ENCODE measurements at regions not wholly inside any gene's neighbourhood (a gene's known extent, or its start where the extent isn't known, plus 50 kb on each side); places are given as distances from the start of the nearest gene placed in this dataset.

DNA sequence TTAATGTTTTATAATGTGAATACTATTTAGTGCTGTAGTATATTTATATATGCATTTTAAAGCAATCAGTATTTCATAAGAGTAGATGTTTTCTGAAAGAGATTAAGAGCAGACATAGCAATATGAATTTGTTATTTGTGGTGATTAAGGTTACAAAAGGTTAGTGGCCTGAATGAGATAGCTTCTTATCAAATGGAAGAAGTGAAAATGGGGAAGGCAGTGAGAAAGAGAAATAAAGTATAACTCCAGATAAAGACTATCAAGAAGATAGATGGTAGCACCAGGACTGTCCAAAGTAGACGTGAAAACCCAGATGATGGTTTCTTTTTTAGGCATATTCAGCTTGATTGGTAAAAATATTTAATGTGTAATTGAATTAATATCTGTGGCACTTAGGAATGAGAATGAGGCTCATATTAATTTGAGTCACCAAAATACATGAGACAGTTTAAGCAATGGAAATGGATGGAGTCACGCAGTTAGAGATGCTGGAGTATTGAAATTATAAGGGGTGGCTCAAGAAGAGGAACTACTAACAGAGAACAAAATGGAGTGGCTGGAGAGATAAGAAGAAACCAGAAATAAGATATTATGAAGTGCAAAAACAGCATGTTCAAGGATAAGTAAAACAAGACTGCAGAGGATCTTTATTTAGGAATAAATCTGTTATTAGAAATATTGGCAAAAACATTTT lies 288.0 kb upstream of the SEMA3C start:
- TF ChIP-seq EZH2phosphoT487 (IDR thresholded peaks at IDR 0.05; ENCODE audit: insufficient read depth, low read depth) (no peak), EZH2 (IDR thresholded peaks at IDR 0.05; ENCODE audit: insufficient read depth, poor library complexity, severe bottlenecking) (no peak)
- Histone ChIP-seq H3K9me3 (ENCODE audit: low read depth) (no peaks in the 10 kb centered on the region), H3K9me2 (ENCODE audit: insufficient read depth) (no peaks in the 10 kb centered on the region), H4K20me1 (ENCODE audit: insufficient read depth) (no peaks in the 10 kb centered on the region), H3K9ac (no peak overlapping the region), H3K79me2 (ENCODE audit: insufficient read depth) (no peaks in the 10 kb centered on the region), H3K27me3 (replicated peaks; ENCODE audit: insufficient read depth) (no peaks in the 10 kb centered on the region), H3K27ac (no peak overlapping the region), H3K4me2 (ENCODE audit: unreplicated experiment) (no peak overlapping the region), H3K4me3 (no peak overlapping the region), H3K4me1 (ENCODE audit: insufficient read depth) (peaks cover 35% of the 10 kb centered on the region), H3K36me3 (ENCODE audit: low read depth) (no peaks in the 10 kb centered on the region), H3F3A (ENCODE audit: insufficient read depth) (peaks cover 24% of the 10 kb centered on the region), H2AFZ (no peak overlapping the region)
- WGBS, 2 experiments (ENCODE audit: low coverage in 1 of 2, low lambda C conversion rate in 2 of 2, missing lambda C conversion rate in 2 of 2): 100% methylated on average over 2 of the region's 2 CpGs
- DNase-seq: no peak
- in situ Hi-C loops (cut with MboI): no loop called here

GRCh38 chr7:81206217-81206616 lies 287.4 kb upstream of the SEMA3C start:
- H3F3A ChIP-seq (ENCODE audit: insufficient read depth): peaks cover 20% of the 10 kb centered on the region
- TF ChIP-seq EZH2 (IDR thresholded peaks at IDR 0.05; ENCODE audit: insufficient read depth, poor library complexity, severe bottlenecking): no peak
- no peak for TF ChIP-seq EZH2phosphoT487 (IDR thresholded peaks at IDR 0.05; ENCODE audit: insufficient read depth, low read depth)
- peaks cover 29% of the 10 kb centered on the region for H3K4me1 ChIP-seq (ENCODE audit: insufficient read depth)
- in situ Hi-C loops (cut with MboI): no loop called here
- H3K9me3 ChIP-seq (ENCODE audit: low read depth): no peaks in the 10 kb centered on the region
- H3K36me3 ChIP-seq (ENCODE audit: low read depth): no peaks in the 10 kb centered on the region
- DNase-seq: no peak
- no peak overlapping the region for H3K4me2 ChIP-seq (ENCODE audit: unreplicated experiment)
- H3K4me3 ChIP-seq: no peak overlapping the region
- H3K27ac ChIP-seq: no peak overlapping the region
- no peaks in the 10 kb centered on the region for H3K79me2 ChIP-seq (ENCODE audit: insufficient read depth)
- H3K27me3 ChIP-seq (replicated peaks; ENCODE audit: insufficient read depth): no peaks in the 10 kb centered on the region
- WGBS, 2 experiments (ENCODE audit: low coverage in 1 of 2, low lambda C conversion rate in 2 of 2, missing lambda C conversion rate in 2 of 2): 91 to 95% methylated on average over 3 of the region's 3 CpGs
- H3K9me2 ChIP-seq (ENCODE audit: insufficient read depth): no peaks in the 10 kb centered on the region
- H2AFZ ChIP-seq: no peak overlapping the region
- H4K20me1 ChIP-seq (ENCODE audit: insufficient read depth): no peaks in the 10 kb centered on the region
- H3K9ac ChIP-seq: no peak overlapping the region

DNA sequence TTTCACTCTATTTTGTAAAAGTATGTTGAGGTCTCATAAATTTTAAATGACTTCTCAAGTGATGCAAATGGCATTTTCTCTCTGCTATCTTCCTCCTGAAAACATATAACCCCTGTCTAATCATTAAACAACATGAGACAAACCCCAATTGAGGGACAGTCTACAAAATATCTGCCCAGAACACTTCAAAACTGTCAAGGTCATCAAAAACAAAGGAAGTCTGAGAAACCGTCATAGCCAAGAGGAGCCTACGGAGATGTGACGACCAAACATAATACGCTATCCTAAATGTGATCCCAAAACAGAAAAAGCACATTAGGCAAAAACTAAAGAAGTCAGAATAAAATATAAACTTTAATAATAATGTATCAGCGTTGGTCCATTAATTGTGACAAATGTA lies 282.3 kb upstream of the SEMA3C start:
- TF ChIP-seq EZH2phosphoT487 (IDR thresholded peaks at IDR 0.05; ENCODE audit: insufficient read depth, low read depth) (no peak), EZH2 (IDR thresholded peaks at IDR 0.05; ENCODE audit: insufficient read depth, poor library complexity, severe bottlenecking) (no peak)
- H3K9me2 ChIP-seq (ENCODE audit: insufficient read depth): peaks cover 6% of the 10 kb centered on the region; the same call in 1 of the 2 replicates
- 95 to 99% methylated on average over 5 of the region's 5 CpGs for WGBS, 2 experiments (ENCODE audit: low coverage in 1 of 2, low lambda C conversion rate in 2 of 2, missing lambda C conversion rate in 2 of 2)
- no peaks in the 10 kb centered on the region for H3K36me3 ChIP-seq (ENCODE audit: low read depth)
- H3K79me2 ChIP-seq (ENCODE audit: insufficient read depth): no peaks in the 10 kb centered on the region
- no peaks in the 10 kb centered on the region for H3K4me1 ChIP-seq (ENCODE audit: insufficient read depth)
- H3F3A ChIP-seq (ENCODE audit: insufficient read depth): no peaks in the 10 kb centered on the region
- no peak overlapping the region for H3K27ac ChIP-seq
- H3K9ac ChIP-seq: no peak overlapping the region
- in situ Hi-C loops (cut with MboI): no loop called here
- no peaks in the 10 kb centered on the region for H3K27me3 ChIP-seq (replicated peaks; ENCODE audit: insufficient read depth)
- no peak for DNase-seq
- H4K20me1 ChIP-seq (ENCODE audit: insufficient read depth): no peaks in the 10 kb centered on the region
- H3K4me3 ChIP-seq: no peak overlapping the region
- no peaks in the 10 kb centered on the region for H3K9me3 ChIP-seq (ENCODE audit: low read depth)
- no peak overlapping the region for H3K4me2 ChIP-seq (ENCODE audit: unreplicated experiment)
- H2AFZ ChIP-seq: no peak overlapping the region

- DNase-seq: no peak
- no peaks in the 10 kb centered on the region for H3K79me2 ChIP-seq (ENCODE audit: insufficient read depth)
- no peak overlapping the region for H3K4me2 ChIP-seq (ENCODE audit: unreplicated experiment)
- no peak overlapping the region for H3K9ac ChIP-seq
- in situ Hi-C loops (cut with MboI): no loop called here
- no peak overlapping the region for H2AFZ ChIP-seq
- no peak overlapping the region for H3K27ac ChIP-seq
- H3K4me1 ChIP-seq (ENCODE audit: insufficient read depth): no peaks in the 10 kb centered on the region
- H4K20me1 ChIP-seq (ENCODE audit: insufficient read depth): no peaks in the 10 kb centered on the region
- H3K9me2 ChIP-seq (ENCODE audit: insufficient read depth): peaks cover 6% of the 10 kb centered on the region; the same call in 1 of the 2 replicates
- H3K36me3 ChIP-seq (ENCODE audit: low read depth): no peaks in the 10 kb centered on the region
- H3F3A ChIP-seq (ENCODE audit: insufficient read depth): no peaks in the 10 kb centered on the region
- no peaks in the 10 kb centered on the region for H3K27me3 ChIP-seq (replicated peaks; ENCODE audit: insufficient read depth)
- 43 to 60% methylated on average over 1 of the region's 1 CpG for whole genome bisulfite sequencing, 2 experiments (ENCODE audit: low coverage in 1 of 2, low lambda C conversion rate in 2 of 2, missing lambda C conversion rate in 2 of 2)
- H3K4me3 ChIP-seq: no peak overlapping the region
- TF ChIP-seq EZH2phosphoT487 (IDR thresholded peaks at IDR 0.05; ENCODE audit: insufficient read depth, low read depth): no peak
- TF ChIP-seq EZH2 (IDR thresholded peaks at IDR 0.05; ENCODE audit: insufficient read depth, poor library complexity, severe bottlenecking): no peak
- no peaks in the 10 kb centered on the region for H3K9me3 ChIP-seq (ENCODE audit: low read depth)
Measured at GRCh38 chr7:81198766-81199165, 279.9 kb upstream of the SEMA3C start.
